Calu3 (cell line): ENCODE measurements at regions not wholly inside any gene's neighbourhood (a gene's known extent, or its start where the extent isn't known, plus 50 kb on each side); places are given as distances from the start of the nearest gene placed in this dataset.

Source experiments
- BruUV-seq: library from RNA; stranded (reverse); fragments of 400-500 nt; replicated peaks from 2 replicates; lab custom pipeline; 2021; lab: Mats Ljungman, UMichigan
- CTCF ChIA-PET: fragments of 300-600 bp; sonication (Branson Sonifier 250); formaldehyde crosslinking; loops from one replicate; lab custom pipeline; 2022; ENCODE audit warnings: antibody characterized with exemption; lab: Charles Lee
- DNase-seq: peaks from one replicate; pipeline ENCODE4 v3.0.0; 2022
- H3K27ac Mint-ChIP-seq: one replicate; pipeline ENCODE4 v1.8.0; 2022; ENCODE audit warnings: mixed read lengths; ENCODE audit not compliant: unreplicated experiment
- H3K27me3 Mint-ChIP-seq: one replicate; pipeline ENCODE4 v1.8.0; 2022; ENCODE audit warnings: mixed read lengths; ENCODE audit not compliant: unreplicated experiment
- H3K36me3 Mint-ChIP-seq: one replicate; pipeline ENCODE4 v1.8.0; 2022; ENCODE audit warnings: mild to moderate bottlenecking, moderate library complexity, mixed read lengths; ENCODE audit not compliant: insufficient read depth, unreplicated experiment
- H3K4me1 Mint-ChIP-seq: one replicate; pipeline ENCODE4 v1.8.0; 2022; ENCODE audit warnings: mild to moderate bottlenecking, low read depth, mixed read lengths; ENCODE audit not compliant: unreplicated experiment
- H3K4me3 Mint-ChIP-seq: one replicate; pipeline ENCODE4 v1.8.0; 2022; ENCODE audit warnings: mild to moderate bottlenecking, low read depth, moderate library complexity, mixed read lengths; ENCODE audit not compliant: unreplicated experiment
- H3K9me3 Mint-ChIP-seq: one replicate; pipeline ENCODE4 v1.8.0; 2022; ENCODE audit warnings: low read depth, mixed read lengths; ENCODE audit not compliant: unreplicated experiment
- intact Hi-C: fragments of 100-400 bp; cut with micrococcal nuclease; formaldehyde crosslinking; loops from one replicate; pipeline ENCODE4 v1.10.0; 2022; ENCODE audit not compliant: unreplicated experiment
- TF ChIP-seq, protein P1 (sequence below): fragments of 200-600 bp; IDR thresholded peaks from one replicate; pipeline ENCODE4 v1.8.0; 2022; ENCODE audit warnings: antibody characterized with exemption; ENCODE audit not compliant: unreplicated experiment

DNA sequence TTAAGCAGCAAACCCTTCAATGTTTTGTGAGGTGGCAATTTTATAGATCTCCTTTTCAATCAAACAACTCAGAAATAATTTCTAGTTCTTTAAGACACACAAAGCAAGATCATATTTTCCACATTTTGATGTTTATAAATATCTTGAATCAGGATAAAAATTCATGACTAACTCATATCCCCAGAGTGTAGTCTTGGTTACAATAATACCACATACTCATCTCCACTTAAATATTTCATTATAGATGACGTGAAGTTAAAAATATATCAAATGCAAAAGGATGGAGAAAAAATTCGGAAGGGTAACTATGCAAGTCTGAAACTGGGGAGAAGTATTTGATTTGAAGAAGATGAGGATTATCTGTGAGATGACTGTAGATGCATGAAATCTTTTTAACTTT lies 59.8 kb upstream of the HIVEP1 start:
- no peak overlapping the region for H3K27ac Mint-ChIP-seq
- no peaks in the 10 kb centered on the region for H3K9me3 Mint-ChIP-seq
- H3K4me1 Mint-ChIP-seq: no peaks in the 10 kb centered on the region
- H3K36me3 Mint-ChIP-seq: no peaks in the 10 kb centered on the region
- no peak overlapping the region for H3K4me3 Mint-ChIP-seq
- DNase-seq: no peak
- H3K27me3 Mint-ChIP-seq: no peaks in the 10 kb centered on the region
- no TSS peak for BruUV-seq
- CTCF ChIA-PET: no interaction called here
- TF ChIP-seq, protein P1, sequence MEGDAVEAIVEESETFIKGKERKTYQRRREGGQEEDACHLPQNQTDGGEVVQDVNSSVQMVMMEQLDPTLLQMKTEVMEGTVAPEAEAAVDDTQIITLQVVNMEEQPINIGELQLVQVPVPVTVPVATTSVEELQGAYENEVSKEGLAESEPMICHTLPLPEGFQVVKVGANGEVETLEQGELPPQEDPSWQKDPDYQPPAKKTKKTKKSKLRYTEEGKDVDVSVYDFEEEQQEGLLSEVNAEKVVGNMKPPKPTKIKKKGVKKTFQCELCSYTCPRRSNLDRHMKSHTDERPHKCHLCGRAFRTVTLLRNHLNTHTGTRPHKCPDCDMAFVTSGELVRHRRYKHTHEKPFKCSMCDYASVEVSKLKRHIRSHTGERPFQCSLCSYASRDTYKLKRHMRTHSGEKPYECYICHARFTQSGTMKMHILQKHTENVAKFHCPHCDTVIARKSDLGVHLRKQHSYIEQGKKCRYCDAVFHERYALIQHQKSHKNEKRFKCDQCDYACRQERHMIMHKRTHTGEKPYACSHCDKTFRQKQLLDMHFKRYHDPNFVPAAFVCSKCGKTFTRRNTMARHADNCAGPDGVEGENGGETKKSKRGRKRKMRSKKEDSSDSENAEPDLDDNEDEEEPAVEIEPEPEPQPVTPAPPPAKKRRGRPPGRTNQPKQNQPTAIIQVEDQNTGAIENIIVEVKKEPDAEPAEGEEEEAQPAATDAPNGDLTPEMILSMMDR: no peak
- intact Hi-C loops: no loop called here

DNA sequence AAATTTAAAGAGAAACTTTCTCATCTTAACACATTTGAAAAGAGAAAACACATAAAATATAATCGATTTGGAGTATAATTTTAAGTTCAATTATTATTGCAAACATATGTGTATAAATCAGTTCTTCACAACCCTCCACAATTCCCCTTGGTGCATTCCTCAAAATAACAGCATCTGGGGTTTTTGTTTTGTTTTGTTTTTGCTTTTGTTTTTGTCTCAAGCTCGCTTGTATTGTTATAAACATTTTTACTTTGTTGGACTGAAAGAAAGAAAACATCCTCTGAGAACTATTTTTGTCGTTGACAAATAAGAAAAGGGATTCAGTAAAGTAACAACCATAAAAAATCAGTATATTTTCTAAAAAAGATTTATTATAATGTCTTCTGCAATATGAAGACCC lies 60.2 kb upstream of the HIVEP1 start:
- no peaks in the 10 kb centered on the region for H3K9me3 Mint-ChIP-seq

DNA sequence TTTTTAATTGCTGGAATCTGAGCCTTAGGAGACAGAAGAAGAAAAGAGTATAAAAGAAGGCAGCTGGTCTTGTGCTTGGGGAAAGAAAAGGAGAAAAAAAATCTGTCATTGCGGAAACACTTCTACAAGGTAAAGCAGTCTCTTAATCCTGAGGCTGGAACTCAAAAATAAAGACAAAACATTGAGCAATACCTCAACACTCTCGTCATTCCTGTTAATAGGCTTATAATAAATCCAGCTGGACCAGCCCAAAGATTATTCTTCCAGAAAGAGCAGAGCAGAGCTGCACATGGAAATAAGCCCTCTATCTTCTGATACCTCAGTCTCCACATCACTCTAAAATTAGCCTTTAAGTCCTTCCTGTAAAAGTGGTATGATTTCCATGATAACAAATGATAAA lies 62.0 kb upstream of the HIVEP1 start:
- Mint-ChIP-seq H3K4me1 (no peaks in the 10 kb centered on the region), H3K27ac (no peak overlapping the region), H3K27me3 (no peaks in the 10 kb centered on the region), H3K9me3 (no peaks in the 10 kb centered on the region), H3K36me3 (no peaks in the 10 kb centered on the region), H3K4me3 (no peak overlapping the region)
- no peak for DNase-seq
- CTCF ChIA-PET: no interaction called here
- intact Hi-C loops: no loop called here
- TF ChIP-seq, protein P1: no peak
- no TSS peak for BruUV-seq

More for the DNA sequence above, 60.2 kb upstream of the HIVEP1 start:
- no peak overlapping the region for H3K4me3 Mint-ChIP-seq
- no peaks in the 10 kb centered on the region for H3K4me1 Mint-ChIP-seq
- CTCF ChIA-PET: no interaction called here
- TF ChIP-seq, protein P1: no peak
- intact Hi-C loops: no loop called here
- DNase-seq: no peak
- no peaks in the 10 kb centered on the region for H3K36me3 Mint-ChIP-seq
- BruUV-seq: no TSS peak
- no peak overlapping the region for H3K27ac Mint-ChIP-seq
- no peaks in the 10 kb centered on the region for H3K27me3 Mint-ChIP-seq

DNA sequence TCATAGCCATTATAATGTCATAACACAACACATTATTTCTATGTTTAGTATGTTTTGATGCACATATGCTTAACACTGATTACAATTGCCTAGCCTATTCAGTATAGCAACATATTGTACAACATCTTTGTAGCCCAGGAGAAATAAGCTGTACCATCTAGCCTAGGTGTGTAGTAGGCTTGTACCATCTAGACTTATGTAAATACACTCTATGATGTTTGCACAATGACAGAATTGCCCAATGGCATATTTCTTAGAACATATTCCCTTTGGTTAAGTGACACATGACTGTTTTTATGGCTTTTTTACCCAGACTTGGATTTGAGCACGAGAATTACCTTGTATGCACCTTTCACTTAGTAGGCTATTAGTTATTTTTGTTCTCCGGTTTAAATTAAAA lies 64.5 kb upstream of the HIVEP1 start:
- no peak for DNase-seq
- no TSS peak for BruUV-seq
- Mint-ChIP-seq H3K36me3 (no peaks in the 10 kb centered on the region), H3K27me3 (no peaks in the 10 kb centered on the region), H3K4me1 (peaks cover 21% of the 10 kb centered on the region), H3K27ac (no peak overlapping the region), H3K4me3 (no peak overlapping the region), H3K9me3 (no peaks in the 10 kb centered on the region)
- intact Hi-C loops: no loop called here
- CTCF ChIA-PET: no interaction called here
- TF ChIP-seq, protein P1: no peak
